Endodermal cell (in vitro differentiated cells): ENCODE measurements at regions not wholly inside any gene's neighbourhood (a gene's known extent, or its start where the extent isn't known, plus 50 kb on each side); places are given as distances from the start of the nearest gene placed in this dataset.

Source experiments
- DNase-seq: peaks from one replicate; pipeline ENCODE4 v3.0.0-alpha.2; 2017
- H3K27ac ChIP-seq: 2 replicates; pipeline ENCODE4 v1.5.1; 2013; ENCODE audit warnings: mild to moderate bottlenecking, low read depth, low read length, moderate library complexity
- H3K27me3 ChIP-seq: 2 replicates; pipeline ENCODE4 v1.6.1; 2013; ENCODE audit warnings: mild to moderate bottlenecking, low read length, moderate library complexity; ENCODE audit not compliant: insufficient read depth, control insufficient read depth, poor library complexity, severe bottlenecking
- H3K36me3 ChIP-seq: 2 replicates; pipeline ENCODE4 v1.7.0; 2013; ENCODE audit warnings: mild to moderate bottlenecking, low read length, moderate library complexity; ENCODE audit not compliant: control insufficient read depth, insufficient read depth
- H3K4me1 ChIP-seq: one replicate; pipeline ENCODE4 v1.7.0; 2013; ENCODE audit warnings: low read length; ENCODE audit not compliant: control insufficient read depth, insufficient read depth
- H3K4me3 ChIP-seq: 2 replicates; pipeline ENCODE4 v1.5.1; 2013; ENCODE audit warnings: mild to moderate bottlenecking, low read length, moderate library complexity
- H3K9ac ChIP-seq: 2 replicates; pipeline ENCODE4 v1.6.1; 2013; ENCODE audit warnings: mild to moderate bottlenecking, low read length, moderate library complexity; ENCODE audit not compliant: poor library complexity, severe bottlenecking; ENCODE audit errors: extremely low read depth
- H3K9me3 ChIP-seq: 2 replicates; pipeline ENCODE4 v1.6.1; 2013; ENCODE audit warnings: mild to moderate bottlenecking, low read length, moderate library complexity; ENCODE audit not compliant: control insufficient read depth
- H3K27ac Mint-ChIP-seq: 2 replicates; pipeline ENCODE4 v1.8.0; 2020; ENCODE audit warnings: mixed read lengths
- H3K27me3 Mint-ChIP-seq: 2 replicates; pipeline ENCODE4 v1.8.0; 2021; ENCODE audit warnings: mild to moderate bottlenecking, mixed read lengths; ENCODE audit not compliant: insufficient read depth
- H3K36me3 Mint-ChIP-seq: 2 replicates; pipeline ENCODE4 v1.8.0; 2020; ENCODE audit warnings: low read depth, mixed read lengths
- H3K4me1 Mint-ChIP-seq: 2 replicates; pipeline ENCODE4 v1.8.0; 2020; ENCODE audit warnings: mixed read lengths
- H3K4me3 Mint-ChIP-seq: 2 replicates; pipeline ENCODE4 v1.8.0; 2020; ENCODE audit warnings: mild to moderate bottlenecking, moderate library complexity, mixed read lengths
- H3K9me3 Mint-ChIP-seq: 2 replicates; pipeline ENCODE4 v1.8.0; 2020; ENCODE audit warnings: mild to moderate bottlenecking, mixed read lengths
- CTCF ChIP-seq: fragments of 200-600 bp; sonication (generic); conservative IDR thresholded peaks from 2 replicates; pipeline ENCODE4 v1.5.0; 2021; ENCODE audit warnings: antibody characterized with exemption, mild to moderate bottlenecking
- WGBS, 2 experiments: methylation state at CpG; one replicate each; pipeline versions ENCODE4 v1.1.5 to v1.1.7; 2013; ENCODE audit warnings: missing lambda C conversion rate in 2 of 2, mixed read lengths in 1 of 2; ENCODE audit not compliant: insufficient coverage in 1 of 2, insufficient read length in 1 of 2; 5-methylcytosine and 5-hydroxymethylcytosine counted together

DNA sequence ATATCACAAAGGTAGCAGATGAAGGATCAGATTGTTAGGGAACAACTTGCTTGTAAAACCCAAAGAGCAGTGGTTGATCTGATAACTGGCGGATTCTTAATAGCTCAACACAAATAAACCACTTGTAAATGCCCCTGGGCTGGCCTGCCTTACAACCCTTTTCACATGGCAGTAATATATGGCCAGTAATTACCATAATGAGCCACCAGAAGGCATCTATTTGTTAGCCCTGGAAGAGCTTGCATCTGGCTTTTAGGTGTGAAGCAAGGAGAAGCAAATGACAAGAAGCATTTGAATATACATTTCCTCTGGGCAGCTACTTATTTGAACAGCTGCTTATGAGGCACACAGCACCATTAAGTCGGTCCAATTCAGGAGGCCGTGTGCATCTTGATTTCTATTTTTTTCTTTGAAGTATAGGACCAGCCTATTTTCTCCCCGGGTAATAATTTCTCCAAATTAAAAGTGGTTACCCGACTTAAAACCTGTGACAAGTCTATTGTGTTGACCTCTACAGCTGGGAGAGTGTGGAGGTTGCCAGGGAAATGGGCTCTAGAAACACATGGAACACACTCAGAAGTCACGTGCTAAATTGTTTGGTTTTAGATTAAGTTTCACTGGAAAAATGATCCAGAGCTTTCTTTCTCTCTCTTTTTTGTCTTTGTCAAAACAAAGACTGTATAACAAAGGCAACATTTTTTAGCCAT lies 113.4 kb downstream of the SEM1 start:
- WGBS, 2 experiments, result 74 to 83% methylated on average over 4 to 6 of the region's 6 CpGs
- Mint-ChIP-seq H3K4me3 (no peak overlapping the region), H3K9me3 (no peaks in the 10 kb centered on the region), H3K4me1 (peaks cover 50% of the 10 kb centered on the region), H3K36me3 (no peaks in the 10 kb centered on the region), H3K27ac (no peak overlapping the region), H3K27me3 (peaks cover 2% of the 10 kb centered on the region)
- Histone ChIP-seq H3K9me3 (no peaks in the 10 kb centered on the region), H3K27me3 (no peaks in the 10 kb centered on the region), H3K36me3 (no peaks in the 10 kb centered on the region), H3K9ac (no peak overlapping the region), H3K27ac (peak overlapping the region; percentile 48), H3K4me1 (peaks cover 16% of the 10 kb centered on the region), H3K4me3 (no peak overlapping the region)
- TF ChIP-seq CTCF, result peak; percentile 65
- DNase-seq, result peak; percentile 44

- WGBS, 2 experiments, result 53 to 63% methylated on average over 13 to 14 of the region's 15 CpGs
- Mint-ChIP-seq H3K27me3 (peaks cover 2% of the 10 kb centered on the region), H3K4me3 (peak overlapping the region; percentile 6), H3K9me3 (no peaks in the 10 kb centered on the region), H3K4me1 (peaks cover 35% of the 10 kb centered on the region), H3K27ac (no peak overlapping the region), H3K36me3 (no peaks in the 10 kb centered on the region)
- H3K27me3 ChIP-seq, result no peaks in the 10 kb centered on the region
- H3K4me1 ChIP-seq, result peaks cover 8% of the 10 kb centered on the region
- peak; percentile 54 for DNase-seq
- TF ChIP-seq CTCF, result no peak
- H3K4me3 ChIP-seq, result no peak overlapping the region
- no peaks in the 10 kb centered on the region for H3K36me3 ChIP-seq
- H3K9ac ChIP-seq, result no peak overlapping the region
- H3K27ac ChIP-seq, result no peak overlapping the region
- no peaks in the 10 kb centered on the region for H3K9me3 ChIP-seq
These were observed 117.6 kb downstream of the SEM1 start for GRCh38 chr7:96591900-96592676.

DNA sequence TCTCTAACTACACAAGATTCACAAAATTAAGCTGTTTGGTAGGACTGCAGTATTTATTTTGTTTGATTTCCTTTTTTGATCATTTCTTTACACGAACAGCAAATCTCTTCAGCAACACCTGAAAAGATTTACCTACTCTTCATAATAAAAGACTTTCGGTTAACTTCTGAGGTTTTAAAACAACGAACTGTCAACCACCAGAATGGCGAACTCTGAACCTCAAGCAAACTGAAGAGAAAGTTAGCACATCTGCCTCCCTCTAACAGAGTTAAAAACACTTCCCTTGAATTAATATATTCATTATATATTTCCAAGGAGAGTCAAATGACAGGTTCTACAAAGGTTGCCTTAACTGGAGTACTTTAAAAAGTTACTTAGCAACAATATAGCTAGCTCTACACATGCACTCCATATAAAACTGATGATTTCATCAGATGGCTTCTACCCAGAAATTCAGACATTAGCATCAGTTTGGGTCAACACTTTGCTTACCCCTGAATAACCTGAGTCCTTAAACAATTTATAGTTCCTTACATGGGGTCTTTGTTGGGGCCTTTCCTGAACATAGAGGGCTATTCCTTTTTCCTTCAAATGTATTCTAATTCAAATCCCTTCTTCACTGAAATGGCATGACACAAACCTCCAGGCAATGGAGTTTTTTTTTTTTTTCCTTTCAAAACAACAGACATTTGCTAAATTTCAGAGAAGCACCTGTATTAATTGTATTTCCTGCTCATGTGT lies 118.3 kb downstream of the SEM1 start:
- peaks cover 1% of the 10 kb centered on the region for H3K9me3 Mint-ChIP-seq
- peak overlapping the region; percentile 6 for H3K4me3 Mint-ChIP-seq
- H3K4me1 ChIP-seq, result peaks cover 6% of the 10 kb centered on the region
- no peak for TF ChIP-seq CTCF
- no peaks in the 10 kb centered on the region for H3K9me3 ChIP-seq
- peaks cover 27% of the 10 kb centered on the region for H3K4me1 Mint-ChIP-seq
- H3K27me3 Mint-ChIP-seq, result peaks cover 2% of the 10 kb centered on the region
- no peak overlapping the region for H3K9ac ChIP-seq
- no peak for DNase-seq
- H3K27ac ChIP-seq, result no peak overlapping the region
- 20 to 42% methylated on average over 1 to 4 of the region's 4 CpGs for WGBS, 2 experiments
- H3K36me3 ChIP-seq, result no peaks in the 10 kb centered on the region
- H3K27me3 ChIP-seq, result no peaks in the 10 kb centered on the region
- H3K27ac Mint-ChIP-seq, result no peak overlapping the region
- H3K36me3 Mint-ChIP-seq, result no peaks in the 10 kb centered on the region
- H3K4me3 ChIP-seq, result no peak overlapping the region
